ENCODE measurements at regions not wholly inside any gene's neighbourhood (a gene's known extent, or its start where the extent isn't known, plus 50 kb on each side); places are given as distances from the start of the nearest gene placed in this dataset.

GRCh38 chr11:27904358-27905055 is 203.4 kb downstream of the KIF18A start:
- DNase-seq: no peak

DNA sequence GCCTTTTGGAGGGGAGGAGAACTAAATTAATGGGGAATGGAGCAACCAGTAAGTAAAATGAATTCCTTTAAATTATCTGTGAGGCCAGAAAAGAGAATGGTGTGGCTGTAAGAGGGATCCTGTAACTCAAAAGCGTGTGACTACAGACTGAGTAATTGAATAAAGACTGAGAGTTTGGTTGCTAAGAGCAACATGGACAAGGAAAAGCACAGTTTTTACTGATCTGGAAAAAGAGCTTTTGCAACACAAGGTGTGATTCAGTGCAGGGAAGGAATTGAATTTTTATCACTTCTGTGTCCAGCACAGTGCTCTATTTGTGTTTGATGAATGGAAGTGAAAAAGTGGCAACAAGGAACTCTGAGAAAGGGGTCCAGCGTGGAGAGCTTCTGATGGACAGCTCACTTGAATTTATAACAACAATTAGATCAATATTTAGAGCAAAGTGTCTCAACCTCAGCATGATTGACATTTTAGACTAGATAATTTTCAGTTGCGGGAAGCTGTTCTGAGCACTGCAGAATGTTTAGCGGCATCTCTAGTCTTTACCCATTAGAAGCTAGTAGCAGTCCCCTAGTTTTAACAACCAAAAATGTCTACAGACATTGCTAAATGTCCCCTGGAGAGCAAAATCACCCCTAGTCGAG is 202.8 kb upstream of the BDNF start:
- no peak for DNase-seq

GRCh38 chr11:27898166-27898565 is 197.9 kb upstream of the BDNF start:
- no peak for DNase-seq

GRCh38 chr11:27896096-27896495 is 195.8 kb upstream of the BDNF start:
- no peak for DNase-seq

DNA sequence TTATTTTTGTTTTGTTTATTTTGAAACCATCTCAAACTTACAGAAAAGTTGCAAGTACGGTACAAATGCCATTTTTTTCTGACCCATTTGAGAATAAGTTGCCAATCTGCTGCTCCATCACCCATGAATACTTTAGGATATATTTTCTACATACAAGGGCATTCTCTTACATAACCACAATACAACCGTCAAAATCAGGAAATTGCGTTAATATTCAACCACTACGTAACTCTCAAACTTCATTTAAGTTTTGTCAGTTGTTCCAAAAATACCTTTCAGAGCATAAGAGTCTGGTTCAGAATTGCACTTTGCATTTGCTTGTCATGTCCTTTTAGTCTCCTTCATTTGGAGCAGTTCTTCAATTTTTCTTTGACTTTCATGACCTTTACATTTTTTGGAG is 194.3 kb upstream of the BDNF start:
- DNase-seq: no peak

DNA sequence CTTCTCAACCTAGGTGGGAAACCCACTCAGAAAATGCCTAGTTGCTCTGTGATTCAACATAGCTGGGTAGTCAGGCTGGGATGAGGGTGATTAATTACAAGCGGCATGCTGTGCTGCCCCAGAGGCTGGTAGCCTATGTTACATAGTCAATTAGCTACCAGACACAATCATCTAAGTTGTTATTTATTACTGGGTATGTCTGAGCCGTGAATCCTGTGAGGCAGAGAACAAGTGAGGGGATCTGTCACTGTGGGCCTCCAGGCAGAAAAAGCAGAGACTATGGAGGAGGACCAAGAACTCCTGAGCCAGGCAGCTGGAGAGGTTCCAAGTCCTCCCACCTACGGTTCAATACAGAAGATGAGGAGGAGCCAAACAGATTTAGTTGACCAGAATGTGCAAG is 186.6 kb upstream of the BDNF start:
- DNase-seq: no peak

DNA sequence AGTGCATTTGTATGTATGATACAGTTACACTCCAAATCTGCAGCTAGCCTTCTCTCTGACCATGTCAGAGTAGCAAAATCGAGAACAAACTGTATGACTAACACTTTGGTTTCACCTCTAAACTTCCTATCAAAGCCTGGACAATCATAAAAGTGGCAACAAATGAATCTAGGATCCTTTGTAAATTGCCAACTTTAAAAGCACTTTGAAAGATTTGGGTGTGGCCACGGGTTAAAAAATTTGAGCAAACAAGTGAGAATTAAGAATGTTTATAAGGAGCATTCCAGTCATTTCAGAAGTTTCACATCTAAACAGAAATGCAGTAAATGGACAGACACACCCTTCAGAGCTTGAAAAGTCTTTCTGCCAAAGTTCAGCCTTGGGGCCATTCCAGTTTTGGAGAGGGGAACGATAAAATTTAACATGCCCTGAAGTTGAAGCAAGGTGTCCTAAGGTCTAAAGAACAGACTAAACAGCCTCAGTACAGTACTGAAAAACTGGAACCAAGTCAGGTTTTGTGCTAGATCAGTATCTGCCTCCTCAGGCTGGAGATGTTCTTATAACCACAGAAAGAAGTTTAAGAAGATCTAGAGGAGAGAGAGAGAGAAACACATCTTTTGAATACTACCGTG is 181.9 kb upstream of the BDNF start:
- no peak for DNase-seq

- no peak for DNase-seq
Measured at GRCh38 chr11:27875831-27876775, 175.8 kb upstream of the BDNF start.

- DNase-seq: no peak
Measured at GRCh38 chr11:27874998-27875830, 175.0 kb upstream of the BDNF start.

DNA sequence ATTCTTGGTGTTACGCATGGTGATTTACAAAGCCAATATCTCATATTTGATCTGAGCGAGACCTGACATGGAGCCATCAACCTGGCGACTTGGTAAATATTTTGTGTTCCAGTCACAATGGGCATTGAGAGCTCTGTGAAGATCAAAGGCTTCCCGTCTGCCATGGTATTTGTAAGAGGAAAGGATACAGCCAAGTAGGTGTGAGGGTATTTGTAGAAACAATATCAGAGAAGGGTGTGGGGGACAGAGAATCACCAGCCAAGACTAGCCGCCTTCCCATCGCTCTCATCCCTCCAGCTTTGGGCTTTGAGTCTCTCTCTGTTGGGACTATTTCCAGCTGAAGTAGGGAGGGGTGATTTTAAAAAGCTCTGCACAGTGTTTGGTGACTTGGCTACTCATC is 173.4 kb upstream of the BDNF start:
- DNase-seq: no peak

DNA sequence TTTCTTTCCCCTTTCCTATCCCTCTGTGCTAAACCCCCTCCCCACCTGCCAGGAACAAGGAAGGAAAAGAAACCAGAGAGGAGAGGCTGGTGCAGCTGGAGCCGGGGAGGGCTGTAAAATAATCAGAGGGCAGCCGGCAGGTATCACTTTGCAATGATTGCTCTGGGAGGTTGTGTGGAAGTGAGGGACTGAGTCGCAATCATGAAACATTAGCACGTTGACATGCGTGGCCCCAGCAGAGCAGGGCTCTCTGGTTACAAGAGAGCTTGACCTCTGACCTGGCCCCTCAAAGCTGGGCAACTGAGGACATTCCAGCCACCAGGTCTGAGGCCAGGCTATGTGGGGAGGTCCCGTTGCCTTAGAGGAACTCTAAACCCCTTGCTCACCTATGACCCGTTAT is 170.8 kb upstream of the BDNF start:
- DNase-seq: no peak

DNA sequence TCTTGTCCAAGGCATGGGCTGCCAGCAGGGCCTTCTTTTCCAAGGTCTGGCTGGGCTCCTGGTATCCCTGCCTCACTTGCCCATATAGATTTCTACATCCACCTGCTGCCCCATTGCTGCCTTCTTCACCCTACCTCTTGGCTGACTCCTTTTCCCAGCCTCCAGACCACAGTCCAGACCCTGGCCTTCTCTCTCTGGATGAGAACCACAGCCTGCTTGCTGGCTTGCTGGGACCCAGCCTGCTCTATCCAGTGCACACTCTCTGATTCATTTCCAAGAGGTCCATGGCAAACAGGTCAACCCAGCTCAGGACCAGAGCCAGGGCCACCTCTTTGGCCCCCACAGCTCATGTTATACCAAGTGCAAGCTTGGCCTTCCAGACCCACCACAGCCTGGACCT is 169.4 kb upstream of the BDNF start:
- no peak for DNase-seq

DNA sequence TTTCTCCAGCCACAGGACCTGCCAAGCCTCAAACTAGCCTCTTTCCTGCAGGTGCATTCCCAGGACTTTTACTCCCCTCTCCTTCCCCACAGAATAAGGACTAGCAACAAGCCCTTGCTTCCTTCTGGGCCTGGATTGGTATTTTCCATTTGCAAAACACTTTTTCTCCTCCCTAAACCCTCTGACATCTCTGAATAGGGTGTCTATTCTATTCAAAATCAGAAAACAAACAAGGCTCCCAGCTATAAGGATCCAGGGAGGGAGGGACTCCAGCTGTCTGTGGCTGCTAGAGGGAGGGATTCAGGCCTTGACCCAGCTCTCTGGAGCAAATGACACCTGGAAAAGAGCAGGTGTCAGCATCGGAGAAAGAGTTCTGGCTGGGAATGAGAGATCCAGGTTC is 168.5 kb upstream of the BDNF start:
- DNase-seq: no peak

GRCh38 chr11:27868226-27868625 is 168.0 kb upstream of the BDNF start:
- DNase-seq: no peak

DNA sequence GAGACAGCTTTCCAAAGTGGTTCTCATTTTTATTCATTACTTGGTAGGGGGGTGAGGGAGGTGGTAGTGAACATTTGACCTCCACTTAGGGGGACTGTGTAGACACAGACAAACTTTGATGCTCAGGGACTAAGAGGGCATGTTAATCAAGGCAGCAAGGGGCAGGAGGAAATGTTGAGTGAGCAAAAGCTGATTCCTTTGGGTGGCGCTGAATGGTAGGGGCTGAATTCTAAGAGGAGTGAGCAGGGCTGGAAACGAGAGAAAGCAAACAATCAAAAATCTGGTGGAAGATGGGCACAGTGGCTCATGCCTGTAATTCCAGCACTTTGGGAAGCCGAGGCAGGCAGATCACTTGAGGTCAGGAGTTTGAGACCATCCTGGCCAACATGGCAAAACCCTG is 164.8 kb upstream of the BDNF start:
- no peak for DNase-seq

- DNase-seq: no peak
Measured at GRCh38 chr11:27864611-27865010, 164.4 kb upstream of the BDNF start.

DNA sequence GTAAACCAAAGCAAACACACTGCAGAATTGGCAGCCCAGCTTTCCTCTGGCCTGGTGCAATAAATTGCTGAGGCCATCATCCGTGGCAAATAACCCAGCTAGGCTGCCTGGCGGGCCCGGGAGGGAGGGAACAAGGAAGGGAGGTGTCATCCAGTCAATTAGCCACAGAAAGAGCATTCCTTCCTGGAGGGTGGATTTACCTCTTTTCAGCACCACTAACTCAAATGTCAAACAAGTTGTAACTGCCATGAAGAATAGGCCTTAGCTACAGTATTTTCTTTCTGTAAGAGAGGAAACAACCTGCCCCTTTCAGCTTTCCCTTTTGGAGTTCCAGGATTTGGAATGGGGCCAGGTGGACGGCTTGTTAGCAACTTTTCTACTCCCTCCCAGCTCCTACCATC is 163.8 kb upstream of the BDNF start:
- no peak for DNase-seq

DNA sequence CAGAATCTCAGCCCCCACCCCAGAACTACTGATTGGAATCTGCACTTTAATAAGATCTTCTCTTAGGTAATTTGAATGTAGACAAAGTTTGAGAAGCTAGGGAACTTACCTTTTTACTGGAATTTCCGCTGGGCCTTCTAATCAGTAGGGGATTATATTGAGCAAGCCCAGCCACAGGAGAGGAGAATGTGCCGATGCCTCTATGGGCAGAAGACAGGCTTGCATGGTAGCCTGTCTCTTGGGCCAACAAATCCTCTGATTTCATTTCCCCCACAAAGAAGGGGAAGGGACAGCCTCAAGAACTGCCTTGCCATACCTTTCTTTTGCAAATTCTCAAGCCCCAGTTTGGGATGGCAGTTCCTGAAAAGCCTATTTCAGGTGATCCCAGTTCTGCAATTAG is 163.4 kb upstream of the BDNF start:
- no peak for DNase-seq

DNA sequence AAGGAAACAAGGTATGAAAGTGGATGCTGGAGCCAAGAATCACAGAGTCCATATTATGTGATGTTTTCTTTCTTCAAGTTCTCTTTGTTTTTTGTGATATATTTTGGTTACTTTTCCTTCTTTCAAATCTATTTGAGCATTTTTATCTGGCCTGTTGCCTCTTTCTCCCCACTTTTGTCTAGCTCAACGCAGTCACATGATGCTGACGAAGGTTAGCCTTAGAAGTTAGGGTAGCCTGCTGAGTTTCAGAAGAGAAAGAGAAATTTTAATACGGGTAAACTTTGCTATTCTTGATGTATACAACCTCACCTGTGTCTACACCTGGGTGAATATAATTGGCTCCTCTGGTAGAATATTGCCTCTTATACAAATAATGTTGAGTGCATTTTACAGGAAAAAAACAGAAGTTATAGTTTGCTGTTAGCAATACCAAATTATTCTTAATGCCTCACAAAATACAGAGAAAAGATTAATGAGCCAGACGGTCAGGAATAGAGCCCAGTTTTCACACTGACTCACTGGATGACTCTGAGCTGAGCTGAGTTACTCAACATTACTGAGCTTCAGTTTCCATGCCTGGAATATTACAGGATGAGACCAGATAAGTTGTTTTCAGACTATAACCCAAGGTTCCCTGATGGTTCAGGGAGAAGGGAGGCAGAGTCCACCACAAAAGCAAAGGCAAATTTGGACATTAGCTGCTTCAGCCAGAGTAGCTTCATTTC is 161.6 kb upstream of the BDNF start:
- DNase-seq: no peak

- no peak for DNase-seq
Measured at GRCh38 chr11:27860811-27861210, 160.6 kb upstream of the BDNF start.

- no peak for DNase-seq
Measured at GRCh38 chr11:27858866-27859265, 158.6 kb upstream of the BDNF start.

- DNase-seq: no peak
Measured at GRCh38 chr11:27857588-27857987, 157.3 kb upstream of the BDNF start.
